AG08396 (cell line): ENCODE measurements at regions not wholly inside any gene's neighbourhood (a gene's known extent, or its start where the extent isn't known, plus 50 kb on each side); places are given as distances from the start of the nearest gene placed in this dataset.
"Not testable (repeated sequence)": the region's sequence is repeated elsewhere in the genome, so short reads cannot be mapped to it uniquely, and the experiment has no call there.

Experiments
- DNase-seq: peaks from one replicate; pipeline ENCODE4 v3.0.0; 2012; ENCODE audit warnings: low spot score, mixed read lengths

GRCh38 chr4:120005527-120005926 is 61.1 kb downstream of the MAD2L1 start:
- no peak for DNase-seq

- no peak for DNase-seq
Observed at GRCh38 chr4:120005076-120005475, 61.6 kb downstream of the MAD2L1 start.

- DNase-seq: no peak
Observed at GRCh38 chr4:120004054-120004453, 62.6 kb downstream of the MAD2L1 start.

- DNase-seq: no peak
Observed at GRCh38 chr4:120003193-120003592, 63.5 kb downstream of the MAD2L1 start.

GRCh38 chr4:120001850-120002249 is 64.8 kb downstream of the MAD2L1 start:
- DNase-seq: no peak

GRCh38 chr4:120000591-120001296 is 65.9 kb downstream of the MAD2L1 start:
- no peak for DNase-seq

- DNase-seq: not testable (repeated sequence)
Observed at GRCh38 chr4:119996024-119996423, 70.6 kb downstream of the MAD2L1 start.

GRCh38 chr4:119984996-119985395 is 81.7 kb downstream of the MAD2L1 start:
- no peak for DNase-seq

- no peak for DNase-seq
Observed at GRCh38 chr4:119982756-119983155, 83.9 kb downstream of the MAD2L1 start.

GRCh38 chr4:119980456-119980855 is 86.2 kb downstream of the MAD2L1 start:
- no peak for DNase-seq

GRCh38 chr4:119977076-119977940 is 89.3 kb downstream of the MAD2L1 start:
- DNase-seq: no peak

GRCh38 chr4:119971431-119972084 is 95.1 kb downstream of the MAD2L1 start:
- no peak for DNase-seq

GRCh38 chr4:119962631-119963030 is 104.0 kb downstream of the MAD2L1 start:
- DNase-seq: no peak

GRCh38 chr4:119958983-119959382 is 107.7 kb downstream of the MAD2L1 start:
- no peak for DNase-seq

- DNase-seq: no peak
Observed at GRCh38 chr4:119955256-119955655, 111.4 kb downstream of the MAD2L1 start.

GRCh38 chr4:119954487-119954886 is 112.2 kb downstream of the MAD2L1 start:
- DNase-seq: not testable (repeated sequence)

GRCh38 chr4:119946359-119946758 is 120.3 kb downstream of the MAD2L1 start:
- DNase-seq: no peak

GRCh38 chr4:119942806-119943205 is 123.8 kb downstream of the MAD2L1 start:
- no peak for DNase-seq

- DNase-seq: no peak
Observed at GRCh38 chr4:119940557-119940956, 126.1 kb downstream of the MAD2L1 start.

- peak; percentile 12 for DNase-seq
Observed at GRCh38 chr4:119939071-119939995, 127.3 kb downstream of the MAD2L1 start.

- DNase-seq: no peak
Observed at GRCh38 chr4:119937746-119938145, 128.9 kb downstream of the MAD2L1 start.

GRCh38 chr4:119933606-119934005 is 133.0 kb downstream of the MAD2L1 start:
- DNase-seq: no peak
